Transverse colon (tissue), 4 donors: ENCODE measurements at regions not wholly inside any gene's neighbourhood (a gene's known extent, or its start where the extent isn't known, plus 50 kb on each side); places are given as distances from the start of the nearest gene placed in this dataset.

Experiments
- DNase-seq: peaks from one replicate; pipeline ENCODE4 v3.0.0-alpha.2; 2019
- H3K27ac ChIP-seq, 4 donors: fragments of 200-600 bp; sonication (generic); 2 replicates each; pipeline ENCODE4 v1.5.1; 2016 to 2018; ENCODE audit warnings: inconsistent platforms in 4 of 4
- H3K27me3 ChIP-seq: fragments of 200-600 bp; sonication (generic); 2 replicates; pipeline ENCODE4 v1.5.1; 2017; ENCODE audit warnings: inconsistent platforms
- H3K36me3 ChIP-seq, 4 donors: fragments of 200-600 bp; sonication (generic); 2 replicates each; pipeline ENCODE4 v1.5.1; 2017 to 2019; ENCODE audit warnings: inconsistent platforms in 4 of 4
- H3K4me1 ChIP-seq, 4 donors: fragments of 200-600 bp; sonication (generic); 2 replicates each; pipeline ENCODE4 v1.5.1; 2017 to 2020; ENCODE audit warnings: inconsistent platforms in 4 of 4
- H3K4me3 ChIP-seq, 4 donors: fragments of 200-600 bp; sonication (generic); 1 replicate in 1 of 4; 2 replicates in 3 of 4; pipeline versions ENCODE4 v1.5.1 to v1.6.1; 2017 to 2019; ENCODE audit warnings: inconsistent platforms in 4 of 4
- H3K9me3 ChIP-seq, 2 donors: fragments of 200-600 bp; sonication (generic); 2 replicates each; pipeline ENCODE4 v1.5.1; 2017 to 2019; ENCODE audit warnings: inconsistent platforms in 2 of 2
- CTCF ChIP-seq, 5 experiments: fragments of 200-600 bp in 3 of 5; fragments of 450-650 bp in 2 of 5; sonication (generic) in 3 of 5; IDR thresholded peaks; 1 replicate in 2 of 5; 2 replicates in 3 of 5; pipeline ENCODE4 v1.5.1; 2016 to 2017; ENCODE audit warnings: antibody characterized with exemption in 5 of 5, inconsistent platforms in 3 of 5, mild to moderate bottlenecking in 2 of 5, moderate library complexity in 1 of 5
- EP300 ChIP-seq: sonication (generic); formaldehyde crosslinking; IDR thresholded peaks from one replicate; pipeline ENCODE4 v1.6.1; 2017; ENCODE audit warnings: antibody characterized with exemption, low read depth
- POLR2A ChIP-seq: fragments of 450-650 bp; IDR thresholded peaks from one replicate; pipeline ENCODE4 v1.6.1; 2016; ENCODE audit warnings: antibody characterized with exemption, mild to moderate bottlenecking, moderate library complexity
- POLR2AphosphoS5 ChIP-seq, 3 donors: sonication (generic); formaldehyde crosslinking; IDR thresholded peaks; one replicate each; pipeline ENCODE4 v1.6.1; 2016; ENCODE audit warnings: antibody characterized with exemption in 3 of 3
- WGBS, 2 donors: methylation state at CpG; one replicate each; pipeline ENCODE4 v1.1.5; 2018; ENCODE audit warnings: low coverage in 1 of 2; 5-methylcytosine and 5-hydroxymethylcytosine counted together
- in situ Hi-C, 4 donors: fragments of 200-750 bp; cut with MboI; loops; one replicate each; pipeline versions ENCODE4 v1.15.0 to v1.15.1; 2017; ENCODE audit warnings: low sequenced_read_pairs in 3 of 4, low pct_ligation_motif_present in 1 of 4, low pct_unique_long_range_greater_than_20kb in 1 of 4
- intact Hi-C: fragments of 100-400 bp; cut with DNase I; formaldehyde crosslinking; loops from one replicate; pipeline ENCODE4 v1.15.1; 2023; ENCODE audit warnings: low total_unique reads

- no peaks in the 10 kb centered on the region for H3K9me3 ChIP-seq
- H3K27me3 ChIP-seq, result no peaks in the 10 kb centered on the region
- H3K36me3 ChIP-seq, result no peaks in the 10 kb centered on the region
- in situ Hi-C loops, result no loop called here
- intact Hi-C loops, result no loop called here
- no peak for DNase-seq
- H3K4me3 ChIP-seq, result no peak overlapping the region
- TF ChIP-seq EP300 (no peak), POLR2AphosphoS5 (IDR thresholded peaks at IDR 0.05) (no peak), POLR2A (no peak), CTCF (IDR thresholded peaks at IDR 0.05) (no peak)
- no peaks in the 10 kb centered on the region for H3K4me1 ChIP-seq
- no peak overlapping the region for H3K27ac ChIP-seq
- WGBS, 2 donors, result 71 to 76% methylated on average over 3 of the region's 3 CpGs
Observed at GRCh38 chr2:198731842-198732399, 725.8 kb downstream of the SATB2 start.

GRCh38 chr2:198720266-198720665 lies 737.5 kb downstream of the SATB2 start:
- TF ChIP-seq CTCF (IDR thresholded peaks at IDR 0.05), result no peak
- no peak for TF ChIP-seq POLR2A
- TF ChIP-seq EP300, result no peak
- TF ChIP-seq POLR2AphosphoS5 (IDR thresholded peaks at IDR 0.05), result no peak
- DNase-seq, result no peak
- Histone ChIP-seq H3K27ac (no peak overlapping the region), H3K27me3 (no peaks in the 10 kb centered on the region), H3K4me1 (no peaks in the 10 kb centered on the region), H3K4me3 (no peak overlapping the region), H3K9me3 (no peaks in the 10 kb centered on the region), H3K36me3 (no peaks in the 10 kb centered on the region)
- in situ Hi-C loops (no loop called here), intact Hi-C loops (no loop called here)
- 77 to 84% methylated on average over 2 to 3 of the region's 3 CpGs for WGBS, 2 donors

- no peak for TF ChIP-seq EP300
- TF ChIP-seq POLR2A, result no peak
- no peak for TF ChIP-seq CTCF (IDR thresholded peaks at IDR 0.05)
- TF ChIP-seq POLR2AphosphoS5 (IDR thresholded peaks at IDR 0.05), result no peak
- no peaks in the 10 kb centered on the region for H3K9me3 ChIP-seq
- no peak overlapping the region for H3K4me3 ChIP-seq
- H3K27ac ChIP-seq, result no peak overlapping the region
- H3K27me3 ChIP-seq, result no peaks in the 10 kb centered on the region
- 74% methylated on average over 2 of the region's 2 CpGs; no CpG with 5 or more reads in 1 of the 2 donors for WGBS, 2 donors
- H3K36me3 ChIP-seq, result no peaks in the 10 kb centered on the region
- DNase-seq, result no peak
- in situ Hi-C loops (no loop called here), intact Hi-C loops (no loop called here)
- H3K4me1 ChIP-seq, result no peaks in the 10 kb centered on the region
Observed at GRCh38 chr2:198717451-198717850, 740.3 kb downstream of the SATB2 start.

GRCh38 chr2:198715302-198715835 lies 742.4 kb downstream of the SATB2 start:
- no peak for TF ChIP-seq EP300
- no peak for TF ChIP-seq POLR2AphosphoS5 (IDR thresholded peaks at IDR 0.05)
- TF ChIP-seq POLR2A, result no peak
- no peak for TF ChIP-seq CTCF (IDR thresholded peaks at IDR 0.05)
- H3K4me3 ChIP-seq, result no peak overlapping the region
- DNase-seq, result no peak
- no peak overlapping the region for H3K27ac ChIP-seq
- in situ Hi-C loops, result no loop called here
- H3K4me1 ChIP-seq, result peaks cover 0 to 3% (median 0%) of the 10 kb centered on the region in 4 donors
- H3K36me3 ChIP-seq, result no peaks in the 10 kb centered on the region
- 70 to 72% methylated on average over 2 to 3 of the region's 3 CpGs for WGBS, 2 donors
- no peaks in the 10 kb centered on the region for H3K27me3 ChIP-seq
- intact Hi-C loops, result no loop called here
- no peaks in the 10 kb centered on the region for H3K9me3 ChIP-seq
